Pancreas (tissue), 10 donors: ENCODE measurements at regions not wholly inside any gene's neighbourhood (a gene's known extent, or its start where the extent isn't known, plus 50 kb on each side); places are given as distances from the start of the nearest gene placed in this dataset.
"Not testable (repeated sequence)": the region's sequence is repeated elsewhere in the genome, so short reads cannot be mapped to it uniquely, and the experiment has no call there.

Experiments used
- ATAC-seq, 4 donors: fragments of 200-7000 bp; cut with Tn5 transposase; one replicate each; pipeline versions ENCODE4 v1.8.0 to v1.9.1; 2020; ENCODE audit warnings: mild to moderate bottlenecking in 4 of 4, moderate library complexity in 4 of 4
- DNase-seq, 6 donors: peaks; one replicate each; pipeline ENCODE4 v3.0.0-alpha.2; 2020
- FAIRE-seq: peaks from 2 replicates; lab custom pipeline; 2012; peaks lifted over from hg19 to GRCh38; lab: Jason Lieb, UNC
- H3K27ac ChIP-seq, 4 donors: fragments of 200-600 bp; sonication (generic); 1 replicate in 3 of 4; 2 replicates in 1 of 4; pipeline versions ENCODE4 v1.5.0 to v1.8.0; 2020
- H3K27me3 ChIP-seq, 4 donors: fragments of 200-600 bp; one replicate each; pipeline ENCODE4 v1.8.0; 2021
- H3K36me3 ChIP-seq, 3 donors: fragments of 200-600 bp; sonication (generic) in 1 of 3; one replicate each; pipeline versions ENCODE4 v1.5.0 to v1.8.0; 2020 to 2021
- H3K4me1 ChIP-seq, 3 donors: fragments of 200-600 bp; one replicate each; pipeline ENCODE4 v1.8.0; 2021
- H3K4me3 ChIP-seq, 4 donors: fragments of 200-600 bp; sonication (generic) in 2 of 4; one replicate each; pipeline versions ENCODE4 v1.5.0 to v1.8.0; 2020 to 2021
- H3K9me3 ChIP-seq, 4 donors: fragments of 200-600 bp; one replicate each; pipeline ENCODE4 v1.8.0; 2021
- CTCF ChIP-seq, 4 donors: fragments of 200-600 bp; sonication (generic) in 3 of 4; IDR thresholded peaks; one replicate each; pipeline versions ENCODE4 v1.5.0 to v1.8.0; 2021; ENCODE audit warnings: antibody characterized with exemption in 4 of 4
- WGBS, 2 donors: extraction: QIAGEN DNeasy Blood & Tissue Kit; methylation state at CpG; one replicate each; pipeline ENCODE4 v1.1.7; 2013; 5-methylcytosine and 5-hydroxymethylcytosine counted together
- intact Hi-C, 3 donors: fragments of 100-400 bp; cut with DNase I; formaldehyde crosslinking; loops; one replicate each; pipeline versions ENCODE4 v1.11.1 to v1.14.2; 2022
- donor health status: healthy with polysubstance abuse.
- donor health status: DM: no; HTN: no; CAD: no; lungs with moderate emphysema.
- donor health status: DM: no; HTN: no; CAD: no.
- donor health status: control.
- donor health status: control.
- donor health status: Bipolar disorder and iron deficiency.
- donor health status: DM: yes; HTN: yes; CAD: no.
- donor health status: DM: no; HTN: no; CAD: no.
- donor health status: DM: no; HTN: no; CAD: no.
- donor health status: DM: yes; HTN: yes; CAD: no.

- no peaks in the 10 kb centered on the region for H3K4me1 ChIP-seq
- DNase-seq (no peak), FAIRE-seq (no peak), ATAC-seq (no peak)
- H3K9me3 ChIP-seq = no peaks in the 10 kb centered on the region
- intact Hi-C loops = no loop called here
- TF ChIP-seq CTCF (IDR thresholded peaks at IDR 0.05) = no peak
- H3K27me3 ChIP-seq = no peaks in the 10 kb centered on the region
- WGBS, 2 donors = 25 to 42% methylated on average over 1 of the region's 1 CpG
- H3K36me3 ChIP-seq = no peaks in the 10 kb centered on the region
- no peak overlapping the region for H3K4me3 ChIP-seq
- H3K27ac ChIP-seq = no peak overlapping the region
These were observed 674.2 kb upstream of the MANEA start for GRCh38 chr6:94902974-94903628.

GRCh38 chr6:94899191-94899590, 678.1 kb upstream of the MANEA start:
- 39 to 41% methylated on average over 2 of the region's 2 CpGs for WGBS, 2 donors
- Histone ChIP-seq H3K27ac (no peak overlapping the region), H3K9me3 (no peaks in the 10 kb centered on the region), H3K4me1 (no peaks in the 10 kb centered on the region), H3K4me3 (no peak overlapping the region), H3K36me3 (no peaks in the 10 kb centered on the region), H3K27me3 (no peaks in the 10 kb centered on the region)
- FAIRE-seq (no peak), DNase-seq (no peak), ATAC-seq (no peak)
- TF ChIP-seq CTCF (IDR thresholded peaks at IDR 0.05) = no peak
- intact Hi-C loops = no loop called here

- no peak for FAIRE-seq
- Histone ChIP-seq H3K27ac (no peak overlapping the region), H3K36me3 (no peaks in the 10 kb centered on the region), H3K27me3 (peaks cover 0 to 4% (median 0%) of the 10 kb centered on the region in 4 donors), H3K4me3 (no peak overlapping the region), H3K9me3 (peaks cover 0 to 4% (median 0%) of the 10 kb centered on the region in 4 donors), H3K4me1 (no peaks in the 10 kb centered on the region)
- no peak for TF ChIP-seq CTCF (IDR thresholded peaks at IDR 0.05)
- no peak for ATAC-seq
- WGBS, 2 donors = 39 to 62% methylated on average over 3 of the region's 3 CpGs
- intact Hi-C loops = no loop called here
- no peak for DNase-seq
These were observed 683.0 kb upstream of the MANEA start for GRCh38 chr6:94894300-94894699.

GRCh38 chr6:94893327-94893726, 684.0 kb upstream of the MANEA start:
- FAIRE-seq = no peak
- H3K36me3 ChIP-seq = no peaks in the 10 kb centered on the region
- H3K27me3 ChIP-seq = peaks cover 0 to 4% (median 0%) of the 10 kb centered on the region in 4 donors
- no peaks in the 10 kb centered on the region for H3K4me1 ChIP-seq
- no peak overlapping the region for H3K4me3 ChIP-seq
- 50 to 66% methylated on average over 2 of the region's 2 CpGs for WGBS, 2 donors
- DNase-seq = no peak
- ATAC-seq = no peak
- intact Hi-C loops = no loop called here
- H3K9me3 ChIP-seq = peaks cover 0 to 4% (median 0%) of the 10 kb centered on the region in 4 donors
- no peak overlapping the region for H3K27ac ChIP-seq
- no peak for TF ChIP-seq CTCF (IDR thresholded peaks at IDR 0.05)

- H3K9me3 ChIP-seq, H3K27me3 ChIP-seq, H3K36me3 ChIP-seq, H3K27ac ChIP-seq, FAIRE-seq, H3K4me3 ChIP-seq, intact Hi-C loops, H3K4me1 ChIP-seq, ATAC-seq, DNase-seq: not testable (repeated sequence)
- 38 to 46% methylated on average over 5 of the region's 5 CpGs for WGBS, 2 donors
These were observed 703.5 kb upstream of the MANEA start for GRCh38 chr6:94873819-94874218.
